ENCODE measurements at regions not wholly inside any gene's neighbourhood (a gene's known extent, or its start where the extent isn't known, plus 50 kb on each side); places are given as distances from the start of the nearest gene placed in this dataset.

DNA sequence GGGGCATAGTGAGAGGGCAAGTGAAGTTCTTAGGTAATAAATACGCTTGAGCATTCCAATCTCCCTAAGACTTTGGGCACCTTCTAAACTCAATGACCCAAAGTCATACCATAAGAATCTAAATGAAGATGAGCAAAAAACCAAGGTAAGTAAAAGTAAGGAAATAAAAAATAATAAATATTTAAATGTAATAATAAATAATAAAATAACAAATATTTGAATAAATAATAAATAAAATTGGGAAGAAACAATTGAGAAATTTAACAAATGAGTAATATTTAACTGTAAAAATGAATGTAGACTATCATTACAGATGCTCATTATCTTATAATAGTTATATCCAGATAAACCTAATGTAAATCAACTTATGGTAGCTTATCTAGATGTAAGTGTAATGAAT is 391.7 kb downstream of the WDR72 start:
- Histone ChIP-seq H3K36me3 (no peaks in the 10 kb centered on the region), H3K9me3 (peaks cover 0 to 22% (median 0%) of the 10 kb centered on the region in 12 donors), H3K4me3 (no peak overlapping the region), H3K4me1 (no peaks in the 10 kb centered on the region), H3K27ac (no peak overlapping the region), H3K27me3 (no peaks in the 10 kb centered on the region)
- no peak for ATAC-seq
- no peak for DNase-seq
- TF ChIP-seq CTCF (IDR thresholded peaks at IDR 0.05): no peak
- TF ChIP-seq POLR2A (IDR thresholded peaks at IDR 0.05): no peak
- 89 to 98% (median 93%) methylated on average over 1 of the region's 1 CpG for WGBS, 4 donors
- intact Hi-C loops (cut with DNase I): loop anchor here in 1 of 10 donors (10.0 kb wide), 1 partner anchor 63 kb away; no protein-coding TSS in a partner anchor

DNA sequence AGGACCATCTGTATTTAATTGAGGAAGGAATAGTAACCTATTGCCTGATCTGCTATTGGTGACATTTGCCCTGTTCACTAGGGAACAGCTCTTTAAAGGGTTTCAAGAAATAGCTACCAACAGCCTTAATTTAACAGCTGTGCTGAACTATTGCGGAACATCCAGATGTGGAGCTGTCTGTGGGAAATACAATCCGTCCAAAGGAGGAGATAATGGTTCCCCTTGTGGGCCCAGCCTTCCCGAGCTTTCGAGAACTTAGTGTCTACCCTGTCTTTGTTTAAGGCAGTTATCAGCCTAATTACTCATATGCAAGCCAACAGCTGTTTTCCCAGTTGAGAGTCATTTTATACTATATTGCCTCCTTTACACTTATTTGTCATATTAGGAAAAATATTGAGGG is 398.6 kb downstream of the WDR72 start:
- DNase-seq: no peak
- intact Hi-C loops (cut with DNase I): loop anchor here in 1 of 10 donors (10.0 kb wide), 1 partner anchor 56 kb away; no protein-coding TSS in a partner anchor
- Histone ChIP-seq H3K4me3 (no peak overlapping the region), H3K27ac (no peak overlapping the region), H3K9me3 (no peaks in the 10 kb centered on the region), H3K4me1 (no peaks in the 10 kb centered on the region), H3K27me3 (no peaks in the 10 kb centered on the region), H3K36me3 (no peaks in the 10 kb centered on the region)
- ATAC-seq: no peak
- 59 to 70% (median 62%) methylated on average over 4 of the region's 4 CpGs for WGBS, 4 donors
- no peak for TF ChIP-seq CTCF (IDR thresholded peaks at IDR 0.05)
- no peak for TF ChIP-seq POLR2A (IDR thresholded peaks at IDR 0.05)

- ATAC-seq (no peak), DNase-seq (no peak)
- H3K36me3 ChIP-seq: no peaks in the 10 kb centered on the region
- H3K27ac ChIP-seq: no peak overlapping the region
- WGBS, 4 donors: 60 to 73% (median 67%) methylated on average over 2 of the region's 2 CpGs
- H3K27me3 ChIP-seq: no peaks in the 10 kb centered on the region
- intact Hi-C loops (cut with DNase I): no loop called here
- H3K4me3 ChIP-seq: no peak overlapping the region
- H3K9me3 ChIP-seq: no peaks in the 10 kb centered on the region
- TF ChIP-seq POLR2A (IDR thresholded peaks at IDR 0.05) (no peak), CTCF (IDR thresholded peaks at IDR 0.05) (no peak)
- no peaks in the 10 kb centered on the region for H3K4me1 ChIP-seq
Observed at GRCh38 chr15:53359038-53359437, 400.4 kb downstream of the WDR72 start.

DNA sequence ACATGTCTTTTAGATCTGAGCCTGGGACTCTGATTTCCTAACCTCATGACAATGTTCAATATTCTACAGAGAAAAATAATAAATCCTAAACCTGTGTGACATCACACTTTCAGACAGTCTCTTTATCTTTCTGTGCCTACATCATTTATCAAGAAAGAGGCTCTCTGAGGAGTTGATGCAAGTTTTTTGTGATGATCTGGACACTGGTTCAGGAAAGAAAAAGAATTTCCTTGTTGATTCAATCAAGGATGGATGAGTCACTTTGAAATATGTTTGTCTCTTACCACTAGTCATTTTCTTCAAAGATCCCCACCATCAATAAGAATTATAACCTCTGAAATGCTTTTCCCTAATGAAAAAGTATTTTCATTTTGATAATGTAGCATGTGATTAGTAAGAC is 404.6 kb downstream of the WDR72 start:
- TF ChIP-seq CTCF (IDR thresholded peaks at IDR 0.05) (no peak), POLR2A (IDR thresholded peaks at IDR 0.05) (no peak)
- no peak for ATAC-seq
- H3K36me3 ChIP-seq: no peaks in the 10 kb centered on the region

More for the DNA sequence above, 404.6 kb downstream of the WDR72 start:
- intact Hi-C loops (cut with DNase I): no loop called here
- Histone ChIP-seq H3K27ac (no peak overlapping the region), H3K4me3 (no peak overlapping the region), H3K27me3 (no peaks in the 10 kb centered on the region), H3K9me3 (no peaks in the 10 kb centered on the region), H3K4me1 (no peaks in the 10 kb centered on the region)
- DNase-seq: no peak
